ENCODE measurements at regions not wholly inside any gene's neighbourhood (a gene's known extent, or its start where the extent isn't known, plus 50 kb on each side); places are given as distances from the start of the nearest gene placed in this dataset.
"Not testable (repeated sequence)": the region's sequence is repeated elsewhere in the genome, so short reads cannot be mapped to it uniquely, and the experiment has no call there.

GRCh38 chr22:47354668-47355387, 592.4 kb downstream of the TBC1D22A start:
- Histone ChIP-seq H3K4me1 (ENCODE audit: control insufficient read depth in 1 of 2, low read depth in 2 of 2) (no peaks in the 10 kb centered on the region), H3K9me3 (no peaks in the 10 kb centered on the region), H3K27ac (no peak overlapping the region), H3K4me3 (no peak overlapping the region), H3K27me3 (replicated peaks; ENCODE audit: insufficient read depth) (no peaks in the 10 kb centered on the region), H3K36me3 (no peaks in the 10 kb centered on the region)
- DNase-seq (ENCODE audit: low spot score) (no peak), ATAC-seq (ENCODE audit: insufficient number of reproducible peaks, low FRiP score, low read depth) (no peak)
- TF ChIP-seq, protein P1, sequence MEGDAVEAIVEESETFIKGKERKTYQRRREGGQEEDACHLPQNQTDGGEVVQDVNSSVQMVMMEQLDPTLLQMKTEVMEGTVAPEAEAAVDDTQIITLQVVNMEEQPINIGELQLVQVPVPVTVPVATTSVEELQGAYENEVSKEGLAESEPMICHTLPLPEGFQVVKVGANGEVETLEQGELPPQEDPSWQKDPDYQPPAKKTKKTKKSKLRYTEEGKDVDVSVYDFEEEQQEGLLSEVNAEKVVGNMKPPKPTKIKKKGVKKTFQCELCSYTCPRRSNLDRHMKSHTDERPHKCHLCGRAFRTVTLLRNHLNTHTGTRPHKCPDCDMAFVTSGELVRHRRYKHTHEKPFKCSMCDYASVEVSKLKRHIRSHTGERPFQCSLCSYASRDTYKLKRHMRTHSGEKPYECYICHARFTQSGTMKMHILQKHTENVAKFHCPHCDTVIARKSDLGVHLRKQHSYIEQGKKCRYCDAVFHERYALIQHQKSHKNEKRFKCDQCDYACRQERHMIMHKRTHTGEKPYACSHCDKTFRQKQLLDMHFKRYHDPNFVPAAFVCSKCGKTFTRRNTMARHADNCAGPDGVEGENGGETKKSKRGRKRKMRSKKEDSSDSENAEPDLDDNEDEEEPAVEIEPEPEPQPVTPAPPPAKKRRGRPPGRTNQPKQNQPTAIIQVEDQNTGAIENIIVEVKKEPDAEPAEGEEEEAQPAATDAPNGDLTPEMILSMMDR (IDR thresholded peaks at IDR 0.05), result no peak

DNA sequence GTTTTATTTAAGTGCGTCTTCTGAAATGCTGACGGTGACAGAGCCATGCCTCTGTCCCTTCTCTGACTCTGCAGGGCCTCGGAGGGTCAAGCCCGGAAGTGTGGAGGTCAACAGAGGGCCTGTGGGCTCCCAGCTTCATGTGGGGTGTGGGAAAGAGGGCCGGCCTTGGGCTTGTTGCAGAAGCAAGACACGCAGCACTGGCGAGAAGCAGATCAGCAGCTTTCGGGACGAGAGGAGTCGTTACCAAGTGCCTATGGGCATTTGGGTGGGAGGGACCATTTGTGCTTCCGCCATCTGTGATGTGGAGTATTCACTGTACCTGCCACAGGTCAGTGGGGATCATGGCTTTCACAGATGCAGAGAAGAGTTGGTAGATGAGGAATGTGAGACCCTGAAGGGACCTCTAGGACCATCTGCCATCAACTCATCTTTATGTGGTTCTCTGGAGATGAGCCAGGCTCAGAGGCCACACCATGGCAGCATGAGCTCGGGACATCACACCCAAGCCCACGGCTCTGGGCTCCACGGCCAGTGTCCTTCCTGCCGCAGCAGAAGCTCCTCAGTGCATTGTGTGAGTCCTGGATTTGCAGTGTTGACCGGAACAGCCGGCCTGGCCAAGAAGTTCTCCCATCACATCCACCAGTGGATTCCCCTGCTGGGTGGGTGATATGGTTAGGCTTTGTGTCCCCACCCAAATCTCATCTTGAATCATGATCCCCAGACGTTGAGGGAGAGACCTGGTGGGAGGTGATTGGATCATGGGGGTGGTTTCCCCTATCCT, 590.7 kb downstream of the TBC1D22A start:
- ATAC-seq (ENCODE audit: insufficient number of reproducible peaks, low FRiP score, low read depth) (no peak), DNase-seq (ENCODE audit: low spot score) (no peak)
- no peak overlapping the region for H3K27ac ChIP-seq
- no peaks in the 10 kb centered on the region for H3K4me1 ChIP-seq (ENCODE audit: control insufficient read depth in 1 of 2, low read depth in 2 of 2)
- no peaks in the 10 kb centered on the region for H3K27me3 ChIP-seq (replicated peaks; ENCODE audit: insufficient read depth)
- H3K4me3 ChIP-seq, result no peak overlapping the region
- H3K36me3 ChIP-seq, result no peaks in the 10 kb centered on the region
- TF ChIP-seq, protein P1 (IDR thresholded peaks at IDR 0.05), result no peak
- H3K9me3 ChIP-seq, result no peaks in the 10 kb centered on the region

GRCh38 chr22:47351836-47352579, 589.6 kb downstream of the TBC1D22A start:
- no peak for DNase-seq (ENCODE audit: low spot score)
- H3K27me3 ChIP-seq (replicated peaks; ENCODE audit: insufficient read depth), result no peaks in the 10 kb centered on the region
- TF ChIP-seq, protein P1 (IDR thresholded peaks at IDR 0.05), result no peak
- no peak overlapping the region for H3K4me3 ChIP-seq
- no peak for ATAC-seq (ENCODE audit: insufficient number of reproducible peaks, low FRiP score, low read depth)
- no peaks in the 10 kb centered on the region for H3K36me3 ChIP-seq
- no peaks in the 10 kb centered on the region for H3K9me3 ChIP-seq
- no peaks in the 10 kb centered on the region for H3K4me1 ChIP-seq (ENCODE audit: control insufficient read depth in 1 of 2, low read depth in 2 of 2)
- H3K27ac ChIP-seq, result no peak overlapping the region

- H3K27ac ChIP-seq; H3K4me1 ChIP-seq (ENCODE audit: control insufficient read depth in 1 of 2, low read depth in 2 of 2); ATAC-seq (ENCODE audit: insufficient number of reproducible peaks, low FRiP score, low read depth); H3K4me3 ChIP-seq; H3K27me3 ChIP-seq (replicated peaks; ENCODE audit: insufficient read depth); DNase-seq (ENCODE audit: low spot score); H3K9me3 ChIP-seq; H3K36me3 ChIP-seq: not testable (repeated sequence)
Measured at GRCh38 chr22:47346287-47346686, 583.8 kb downstream of the TBC1D22A start.

DNA sequence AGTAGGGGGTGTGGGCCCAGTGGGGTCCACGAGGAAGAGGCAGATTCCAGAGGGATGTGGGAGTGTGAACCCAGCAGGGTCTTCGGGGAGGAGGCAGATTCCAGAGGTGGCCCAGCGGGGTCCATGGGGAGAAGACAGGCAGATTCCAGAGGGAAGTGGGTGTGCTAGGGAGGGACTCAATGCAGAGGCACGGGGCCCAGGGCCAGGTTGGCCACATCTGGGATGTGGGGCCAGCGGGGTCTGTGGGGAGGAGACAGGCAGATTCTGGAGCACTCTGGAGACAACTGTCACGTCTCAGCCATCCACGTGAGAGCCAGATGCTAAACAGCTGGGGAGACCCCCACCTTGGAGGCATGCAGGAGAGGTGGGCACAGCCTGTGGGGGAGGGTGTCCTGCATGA, 582.6 kb downstream of the TBC1D22A start:
- DNase-seq (ENCODE audit: low spot score), result no peak
- Histone ChIP-seq H3K9me3 (no peaks in the 10 kb centered on the region), H3K36me3 (no peaks in the 10 kb centered on the region), H3K27me3 (replicated peaks; ENCODE audit: insufficient read depth) (no peaks in the 10 kb centered on the region), H3K4me3 (no peak overlapping the region), H3K4me1 (ENCODE audit: control insufficient read depth in 1 of 2, low read depth in 2 of 2) (no peaks in the 10 kb centered on the region), H3K27ac (no peak overlapping the region)
- TF ChIP-seq, protein P1 (IDR thresholded peaks at IDR 0.05), result no peak
- no peak for ATAC-seq (ENCODE audit: insufficient number of reproducible peaks, low FRiP score, low read depth)
